ENCODE measurements at regions not wholly inside any gene's neighbourhood (a gene's known extent, or its start where the extent isn't known, plus 50 kb on each side); places are given as distances from the start of the nearest gene placed in this dataset.

DNA sequence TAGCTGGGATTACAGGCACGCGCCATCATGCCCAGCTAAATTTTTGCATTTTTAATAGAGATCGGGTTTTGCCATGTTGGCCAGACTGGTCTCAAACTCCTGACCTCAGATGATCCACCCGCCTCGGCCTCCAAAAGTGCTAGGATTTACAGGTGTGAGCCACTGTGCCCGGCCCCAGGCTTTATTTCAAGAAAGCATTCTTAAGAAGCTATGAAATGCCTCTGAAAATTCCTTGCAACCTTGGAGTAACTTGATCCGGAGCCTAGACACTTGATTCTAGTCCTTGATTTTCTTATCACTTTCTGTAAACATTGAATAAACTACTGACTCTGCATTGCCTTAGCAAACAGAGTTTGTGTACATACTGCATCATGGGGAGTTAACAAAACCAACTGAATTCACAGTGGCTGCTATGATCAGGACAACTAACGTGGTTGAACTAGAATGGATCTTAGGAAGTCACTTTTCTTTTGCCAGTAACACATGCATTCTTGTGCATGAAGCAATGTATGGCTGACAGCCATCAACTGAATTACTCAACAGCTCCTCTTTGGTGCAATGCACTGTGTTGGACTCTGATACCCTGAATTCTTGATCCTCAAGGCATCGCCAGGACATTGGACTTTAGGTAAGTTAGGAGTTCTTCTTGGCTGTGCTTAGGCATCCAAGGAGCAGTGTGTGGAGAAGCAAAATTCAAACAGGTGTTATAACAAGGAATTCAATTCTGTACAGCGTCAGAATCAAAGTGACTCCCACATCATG, 102.8 kb upstream of the TMEM170B start:
- TF ChIP-seq ARNTL (CRISPR knock-in tag; IDR thresholded peaks at IDR 0.05; ENCODE audit: borderline replicate concordance, low read depth) (no peak), ZFP3 (CRISPR knock-in tag; IDR thresholded peaks at IDR 0.05) (no peak), TOX (CRISPR knock-in tag; IDR thresholded peaks at IDR 0.05; ENCODE audit: borderline replicate concordance) (no peak), SNAI2 (CRISPR knock-in tag; IDR thresholded peaks at IDR 0.05) (no peak), ESRRG (CRISPR knock-in tag; IDR thresholded peaks at IDR 0.05) (no peak)
- TF ChIP-seq, protein P1, sequence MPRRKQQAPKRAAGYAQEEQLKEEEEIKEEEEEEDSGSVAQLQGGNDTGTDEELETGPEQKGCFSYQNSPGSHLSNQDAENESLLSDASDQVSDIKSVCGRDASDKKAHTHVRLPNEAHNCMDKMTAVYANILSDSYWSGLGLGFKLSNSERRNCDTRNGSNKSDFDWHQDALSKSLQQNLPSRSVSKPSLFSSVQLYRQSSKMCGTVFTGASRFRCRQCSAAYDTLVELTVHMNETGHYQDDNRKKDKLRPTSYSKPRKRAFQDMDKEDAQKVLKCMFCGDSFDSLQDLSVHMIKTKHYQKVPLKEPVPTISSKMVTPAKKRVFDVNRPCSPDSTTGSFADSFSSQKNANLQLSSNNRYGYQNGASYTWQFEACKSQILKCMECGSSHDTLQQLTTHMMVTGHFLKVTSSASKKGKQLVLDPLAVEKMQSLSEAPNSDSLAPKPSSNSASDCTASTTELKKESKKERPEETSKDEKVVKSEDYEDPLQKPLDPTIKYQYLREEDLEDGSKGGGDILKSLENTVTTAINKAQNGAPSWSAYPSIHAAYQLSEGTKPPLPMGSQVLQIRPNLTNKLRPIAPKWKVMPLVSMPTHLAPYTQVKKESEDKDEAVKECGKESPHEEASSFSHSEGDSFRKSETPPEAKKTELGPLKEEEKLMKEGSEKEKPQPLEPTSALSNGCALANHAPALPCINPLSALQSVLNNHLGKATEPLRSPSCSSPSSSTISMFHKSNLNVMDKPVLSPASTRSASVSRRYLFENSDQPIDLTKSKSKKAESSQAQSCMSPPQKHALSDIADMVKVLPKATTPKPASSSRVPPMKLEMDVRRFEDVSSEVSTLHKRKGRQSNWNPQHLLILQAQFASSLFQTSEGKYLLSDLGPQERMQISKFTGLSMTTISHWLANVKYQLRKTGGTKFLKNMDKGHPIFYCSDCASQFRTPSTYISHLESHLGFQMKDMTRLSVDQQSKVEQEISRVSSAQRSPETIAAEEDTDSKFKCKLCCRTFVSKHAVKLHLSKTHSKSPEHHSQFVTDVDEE (CRISPR knock-in tag; IDR thresholded peaks at IDR 0.05): no peak
- TF ChIP-seq, protein P2, sequence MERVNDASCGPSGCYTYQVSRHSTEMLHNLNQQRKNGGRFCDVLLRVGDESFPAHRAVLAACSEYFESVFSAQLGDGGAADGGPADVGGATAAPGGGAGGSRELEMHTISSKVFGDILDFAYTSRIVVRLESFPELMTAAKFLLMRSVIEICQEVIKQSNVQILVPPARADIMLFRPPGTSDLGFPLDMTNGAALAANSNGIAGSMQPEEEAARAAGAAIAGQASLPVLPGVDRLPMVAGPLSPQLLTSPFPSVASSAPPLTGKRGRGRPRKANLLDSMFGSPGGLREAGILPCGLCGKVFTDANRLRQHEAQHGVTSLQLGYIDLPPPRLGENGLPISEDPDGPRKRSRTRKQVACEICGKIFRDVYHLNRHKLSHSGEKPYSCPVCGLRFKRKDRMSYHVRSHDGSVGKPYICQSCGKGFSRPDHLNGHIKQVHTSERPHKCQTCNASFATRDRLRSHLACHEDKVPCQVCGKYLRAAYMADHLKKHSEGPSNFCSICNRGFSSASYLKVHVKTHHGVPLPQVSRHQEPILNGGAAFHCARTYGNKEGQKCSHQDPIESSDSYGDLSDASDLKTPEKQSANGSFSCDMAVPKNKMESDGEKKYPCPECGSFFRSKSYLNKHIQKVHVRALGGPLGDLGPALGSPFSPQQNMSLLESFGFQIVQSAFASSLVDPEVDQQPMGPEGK (CRISPR knock-in tag; IDR thresholded peaks at IDR 0.05; ENCODE audit: borderline replicate concordance): no peak
- TF ChIP-seq, protein P3, sequence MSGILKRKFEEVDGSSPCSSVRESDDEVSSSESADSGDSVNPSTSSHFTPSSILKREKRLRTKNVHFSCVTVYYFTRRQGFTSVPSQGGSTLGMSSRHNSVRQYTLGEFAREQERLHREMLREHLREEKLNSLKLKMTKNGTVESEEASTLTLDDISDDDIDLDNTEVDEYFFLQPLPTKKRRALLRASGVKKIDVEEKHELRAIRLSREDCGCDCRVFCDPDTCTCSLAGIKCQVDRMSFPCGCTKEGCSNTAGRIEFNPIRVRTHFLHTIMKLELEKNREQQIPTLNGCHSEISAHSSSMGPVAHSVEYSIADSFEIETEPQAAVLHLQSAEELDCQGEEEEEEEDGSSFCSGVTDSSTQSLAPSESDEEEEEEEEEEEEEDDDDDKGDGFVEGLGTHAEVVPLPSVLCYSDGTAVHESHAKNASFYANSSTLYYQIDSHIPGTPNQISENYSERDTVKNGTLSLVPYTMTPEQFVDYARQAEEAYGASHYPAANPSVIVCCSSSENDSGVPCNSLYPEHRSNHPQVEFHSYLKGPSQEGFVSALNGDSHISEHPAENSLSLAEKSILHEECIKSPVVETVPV (CRISPR knock-in tag; IDR thresholded peaks at IDR 0.05): no peak
